ENCODE measurements at regions not wholly inside any gene's neighbourhood (a gene's known extent, or its start where the extent isn't known, plus 50 kb on each side); places are given as distances from the start of the nearest gene placed in this dataset.

DNA sequence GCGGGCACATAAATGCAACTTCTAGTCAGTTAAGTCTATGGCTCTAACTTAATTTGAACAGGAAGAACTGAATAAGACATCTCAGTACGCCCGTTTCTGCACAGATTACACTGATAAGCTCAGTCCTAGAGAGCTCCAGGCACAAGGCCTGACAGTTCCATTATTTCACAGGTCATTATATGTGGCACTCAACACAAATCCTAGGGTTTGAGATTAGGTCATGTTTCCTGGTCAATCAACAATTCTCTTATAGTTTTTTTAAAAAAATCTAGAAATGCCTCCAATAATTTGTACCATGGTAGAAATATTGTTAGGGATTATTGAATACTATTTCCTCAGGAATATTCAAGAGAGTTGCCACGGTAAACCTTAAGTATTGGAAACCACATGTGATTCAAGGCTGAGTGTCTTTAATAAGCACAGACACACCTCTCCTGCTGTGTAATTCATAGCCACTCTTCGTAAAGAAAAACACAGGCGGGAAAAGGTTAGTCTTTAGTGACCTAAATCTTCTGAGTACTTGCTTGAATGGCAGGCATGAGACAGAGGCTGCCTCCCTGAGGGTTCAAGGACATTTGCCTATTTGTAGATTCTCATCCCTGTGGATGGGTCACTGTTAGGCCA is 342.9 kb upstream of the ADGRL3 start:
- TF ChIP-seq, protein P1, sequence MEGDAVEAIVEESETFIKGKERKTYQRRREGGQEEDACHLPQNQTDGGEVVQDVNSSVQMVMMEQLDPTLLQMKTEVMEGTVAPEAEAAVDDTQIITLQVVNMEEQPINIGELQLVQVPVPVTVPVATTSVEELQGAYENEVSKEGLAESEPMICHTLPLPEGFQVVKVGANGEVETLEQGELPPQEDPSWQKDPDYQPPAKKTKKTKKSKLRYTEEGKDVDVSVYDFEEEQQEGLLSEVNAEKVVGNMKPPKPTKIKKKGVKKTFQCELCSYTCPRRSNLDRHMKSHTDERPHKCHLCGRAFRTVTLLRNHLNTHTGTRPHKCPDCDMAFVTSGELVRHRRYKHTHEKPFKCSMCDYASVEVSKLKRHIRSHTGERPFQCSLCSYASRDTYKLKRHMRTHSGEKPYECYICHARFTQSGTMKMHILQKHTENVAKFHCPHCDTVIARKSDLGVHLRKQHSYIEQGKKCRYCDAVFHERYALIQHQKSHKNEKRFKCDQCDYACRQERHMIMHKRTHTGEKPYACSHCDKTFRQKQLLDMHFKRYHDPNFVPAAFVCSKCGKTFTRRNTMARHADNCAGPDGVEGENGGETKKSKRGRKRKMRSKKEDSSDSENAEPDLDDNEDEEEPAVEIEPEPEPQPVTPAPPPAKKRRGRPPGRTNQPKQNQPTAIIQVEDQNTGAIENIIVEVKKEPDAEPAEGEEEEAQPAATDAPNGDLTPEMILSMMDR (conservative IDR thresholded peaks at IDR 0.05) = no peak
- H3K27ac ChIP-seq = no peak overlapping the region

DNA sequence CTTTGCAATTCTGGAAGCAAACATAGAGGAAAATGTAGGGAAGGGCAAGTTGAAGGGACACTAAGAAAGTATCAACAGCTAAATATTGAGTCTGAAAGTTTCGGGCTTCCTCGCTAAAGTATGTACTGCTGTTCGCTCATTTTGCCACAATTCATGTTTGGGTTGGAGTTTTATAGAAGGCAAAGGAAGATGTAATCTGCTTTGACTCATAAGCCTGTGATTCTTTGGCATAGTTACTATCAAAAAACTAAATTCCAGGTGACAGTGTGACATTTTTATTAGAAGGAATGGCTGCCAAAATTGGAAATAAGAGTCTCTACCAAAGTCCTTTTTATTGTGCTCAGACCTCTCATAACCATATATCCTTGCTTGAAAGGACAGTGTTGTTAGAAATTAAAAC is 336.7 kb upstream of the ADGRL3 start:
- TF ChIP-seq, protein P1 (conservative IDR thresholded peaks at IDR 0.05) = no peak
- no peak overlapping the region for H3K27ac ChIP-seq

DNA sequence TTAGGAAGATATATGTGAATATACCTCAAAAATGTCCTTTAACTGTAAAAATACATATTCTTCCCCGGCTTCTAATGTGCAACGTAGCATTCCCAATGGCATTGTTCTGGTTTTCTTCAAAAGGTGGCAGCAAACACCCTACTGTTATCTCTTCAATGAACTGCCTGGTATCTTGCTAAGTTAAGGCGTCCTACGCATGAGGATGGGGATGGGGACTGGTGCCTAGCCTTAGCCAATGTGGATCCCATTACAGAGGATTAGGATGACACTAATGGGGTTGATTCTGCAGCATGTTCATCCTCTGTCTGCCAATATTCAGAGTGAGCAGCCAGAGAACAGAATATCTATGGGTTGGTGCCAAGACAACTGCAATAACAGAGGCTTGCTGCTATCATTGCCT is 334.9 kb upstream of the ADGRL3 start:
- no peak overlapping the region for H3K27ac ChIP-seq
- TF ChIP-seq, protein P1 (conservative IDR thresholded peaks at IDR 0.05) = peak; percentile 69

DNA sequence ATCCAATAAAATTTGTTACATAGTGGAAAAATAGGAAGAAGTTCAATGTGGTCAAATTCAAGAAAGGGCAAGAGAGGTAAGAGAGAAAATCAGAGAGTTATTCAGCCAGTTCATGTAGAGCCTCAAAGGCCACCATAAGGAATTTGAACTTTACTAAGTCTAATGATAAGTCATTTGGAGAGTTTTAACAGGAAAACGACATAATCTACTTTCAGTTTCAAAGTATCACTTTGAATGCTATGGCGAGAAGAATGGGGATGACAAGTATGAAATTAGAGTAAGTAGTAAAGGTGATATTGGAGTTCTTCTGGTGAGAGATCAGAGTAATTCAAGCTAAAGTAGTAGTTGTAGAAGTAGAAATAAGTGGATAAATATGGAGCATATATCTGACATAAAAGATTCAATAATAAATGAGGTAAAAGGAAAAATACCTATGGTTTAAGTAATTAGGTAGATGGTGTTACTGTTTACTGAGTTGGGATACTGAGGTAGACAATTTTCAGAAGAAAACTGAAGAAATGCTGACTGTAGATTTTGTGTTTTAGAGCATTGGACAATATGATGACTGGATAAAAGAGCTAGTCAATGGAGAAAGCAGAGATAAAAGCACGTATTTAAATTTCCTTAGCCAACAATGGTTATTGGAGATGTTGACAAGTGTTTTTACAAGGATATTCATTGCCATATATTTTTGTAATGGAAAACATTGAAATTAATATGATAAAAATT is 331.7 kb upstream of the ADGRL3 start:
- TF ChIP-seq, protein P1 (conservative IDR thresholded peaks at IDR 0.05) = no peak

GRCh38 chr4:60879135-60879701 is 320.9 kb upstream of the ADGRL3 start:
- H3K27ac ChIP-seq = no peak overlapping the region
- TF ChIP-seq, protein P1 (conservative IDR thresholded peaks at IDR 0.05) = no peak

More for the DNA sequence above, 331.7 kb upstream of the ADGRL3 start:
- H3K27ac ChIP-seq = no peak overlapping the region

- H3K27ac ChIP-seq = no peak overlapping the region
- TF ChIP-seq, protein P1 (conservative IDR thresholded peaks at IDR 0.05) = no peak
These were observed 315.5 kb upstream of the ADGRL3 start for GRCh38 chr4:60884587-60884986.

DNA sequence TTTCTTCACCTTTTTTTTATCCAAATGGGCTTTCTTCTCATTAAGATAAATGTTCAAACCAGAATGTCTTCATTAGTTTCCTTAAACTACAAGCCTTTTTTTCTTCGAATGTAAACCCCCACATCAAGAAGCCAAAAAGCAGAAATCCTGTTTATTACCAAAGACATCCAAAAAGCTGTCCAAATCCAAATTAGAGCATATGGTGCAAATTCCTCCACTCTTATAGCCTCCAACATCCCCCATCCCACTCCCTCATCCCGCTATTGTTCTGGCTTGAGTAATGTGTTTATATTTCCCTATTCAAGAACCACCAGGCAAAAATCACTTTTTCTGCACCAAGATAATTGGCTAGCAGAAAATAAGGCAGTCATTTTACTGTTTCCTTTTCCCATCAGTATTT is 315.1 kb upstream of the ADGRL3 start:
- TF ChIP-seq, protein P1 (conservative IDR thresholded peaks at IDR 0.05) = no peak

More for the DNA sequence above, 315.1 kb upstream of the ADGRL3 start:
- no peak overlapping the region for H3K27ac ChIP-seq
